GM18909 (cell line): ENCODE measurements at regions not wholly inside any gene's neighbourhood (a gene's known extent, or its start where the extent isn't known, plus 50 kb on each side); places are given as distances from the start of the nearest gene placed in this dataset.
"Not testable (repeated sequence)": the region's sequence is repeated elsewhere in the genome, so short reads cannot be mapped to it uniquely, and the experiment has no call there.

Experiments
- ATAC-seq: cut with Tn5 transposase; IDR thresholded peaks from one replicate; pipeline ENCODE4 v1.9.1; 2021; ENCODE audit warnings: mild to moderate bottlenecking; ENCODE audit not compliant: unreplicated experiment, poor library complexity

- not testable (repeated sequence) for ATAC-seq
Measured at GRCh38 chr2:97312426-97312825, 199.5 kb downstream of the ANKRD36 start.

- not testable (repeated sequence) for ATAC-seq
Measured at GRCh38 chr2:97305426-97305825, 192.5 kb downstream of the ANKRD36 start.

GRCh38 chr2:97302881-97303280 lies 189.9 kb downstream of the ANKRD36 start:
- ATAC-seq: not testable (repeated sequence)

GRCh38 chr2:97301771-97302170 lies 188.8 kb downstream of the ANKRD36 start:
- ATAC-seq: not testable (repeated sequence)
